ENCODE measurements at regions not wholly inside any gene's neighbourhood (a gene's known extent, or its start where the extent isn't known, plus 50 kb on each side); places are given as distances from the start of the nearest gene placed in this dataset.

DNA sequence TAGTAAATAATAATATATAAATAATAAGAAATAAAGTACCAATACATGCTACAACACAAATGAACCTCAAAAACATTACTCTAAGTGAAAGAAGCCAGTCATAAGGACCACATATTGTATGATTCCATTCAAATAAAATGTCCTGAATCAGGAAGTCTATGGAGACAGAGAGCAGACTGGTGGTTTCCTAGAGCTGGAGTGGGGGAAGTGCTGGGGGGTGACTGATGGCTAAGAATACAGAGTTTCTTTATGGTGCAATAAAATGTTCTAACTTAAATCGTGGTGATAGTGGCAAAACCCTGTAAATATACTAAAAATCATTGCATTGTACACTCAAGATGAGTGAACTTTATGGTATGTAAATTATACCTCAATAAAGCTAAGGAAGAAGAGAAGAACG lies 376.5 kb downstream of the BUD13 start:
- Histone ChIP-seq H3K4me3 (no peak overlapping the region), H3K27ac (no peak overlapping the region), H3K9me3 (no peaks in the 10 kb centered on the region), H3K27me3 (no peaks in the 10 kb centered on the region), H3K36me3 (no peaks in the 10 kb centered on the region), H3K4me1 (no peaks in the 10 kb centered on the region)
- TF ChIP-seq, protein P1, sequence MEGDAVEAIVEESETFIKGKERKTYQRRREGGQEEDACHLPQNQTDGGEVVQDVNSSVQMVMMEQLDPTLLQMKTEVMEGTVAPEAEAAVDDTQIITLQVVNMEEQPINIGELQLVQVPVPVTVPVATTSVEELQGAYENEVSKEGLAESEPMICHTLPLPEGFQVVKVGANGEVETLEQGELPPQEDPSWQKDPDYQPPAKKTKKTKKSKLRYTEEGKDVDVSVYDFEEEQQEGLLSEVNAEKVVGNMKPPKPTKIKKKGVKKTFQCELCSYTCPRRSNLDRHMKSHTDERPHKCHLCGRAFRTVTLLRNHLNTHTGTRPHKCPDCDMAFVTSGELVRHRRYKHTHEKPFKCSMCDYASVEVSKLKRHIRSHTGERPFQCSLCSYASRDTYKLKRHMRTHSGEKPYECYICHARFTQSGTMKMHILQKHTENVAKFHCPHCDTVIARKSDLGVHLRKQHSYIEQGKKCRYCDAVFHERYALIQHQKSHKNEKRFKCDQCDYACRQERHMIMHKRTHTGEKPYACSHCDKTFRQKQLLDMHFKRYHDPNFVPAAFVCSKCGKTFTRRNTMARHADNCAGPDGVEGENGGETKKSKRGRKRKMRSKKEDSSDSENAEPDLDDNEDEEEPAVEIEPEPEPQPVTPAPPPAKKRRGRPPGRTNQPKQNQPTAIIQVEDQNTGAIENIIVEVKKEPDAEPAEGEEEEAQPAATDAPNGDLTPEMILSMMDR (IDR thresholded peaks at IDR 0.05) = no peak
- TF ChIP-seq POLR2AphosphoS5 (IDR thresholded peaks at IDR 0.05; ENCODE audit: insufficient read depth in 1 of 2, low read depth in 1 of 2) = no peak
- TF ChIP-seq POLR2A (IDR thresholded peaks at IDR 0.05) = no peak
- no peak for DNase-seq (ENCODE audit: extremely low spot score in 2 of 2)
- intact Hi-C loops (cut with DNase I) = no loop called here

DNA sequence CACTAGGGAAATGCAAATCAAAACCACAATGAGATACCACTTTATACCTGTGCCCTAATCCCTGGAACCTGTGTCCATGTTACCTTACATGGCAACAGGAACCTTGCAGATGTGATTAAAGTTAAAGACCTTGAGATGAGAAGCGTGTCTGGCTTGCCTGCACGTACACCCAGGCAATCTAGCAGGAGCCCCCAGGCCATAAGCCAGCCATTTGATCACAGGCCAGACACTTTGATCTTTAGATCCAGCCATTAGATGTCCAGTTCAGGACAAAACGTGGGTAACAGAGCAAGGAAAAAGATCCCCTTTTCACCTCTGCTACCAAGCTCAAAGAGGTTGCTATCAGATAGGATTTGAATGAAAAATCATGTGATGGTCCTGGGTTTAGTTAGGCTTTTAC lies 378.8 kb downstream of the BUD13 start:
- no peaks in the 10 kb centered on the region for H3K36me3 ChIP-seq
- TF ChIP-seq POLR2A (IDR thresholded peaks at IDR 0.05) (no peak), POLR2AphosphoS5 (IDR thresholded peaks at IDR 0.05; ENCODE audit: insufficient read depth in 1 of 2, low read depth in 1 of 2) (no peak)
- TF ChIP-seq, protein P1 (IDR thresholded peaks at IDR 0.05) = no peak

DNA sequence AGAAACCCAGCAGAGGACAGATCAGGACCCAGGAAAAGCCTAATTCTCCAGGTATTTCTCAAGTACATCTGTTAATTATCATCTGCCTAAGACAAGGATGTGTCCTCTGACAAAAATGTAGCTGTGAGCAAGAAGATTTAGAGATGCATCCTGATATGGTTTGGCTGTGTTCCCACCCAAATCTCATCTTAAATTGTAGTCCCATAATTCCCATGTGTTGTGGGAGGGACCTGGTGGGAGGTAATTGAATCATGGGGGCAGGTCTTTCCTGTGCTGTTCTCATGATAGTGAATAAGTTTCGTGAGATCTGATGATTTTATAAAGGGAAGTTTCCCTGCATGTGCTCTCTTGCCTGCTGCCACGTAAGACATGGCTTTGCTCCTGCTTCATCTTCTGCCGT lies 381.8 kb downstream of the BUD13 start:
- H3K36me3 ChIP-seq = no peaks in the 10 kb centered on the region
- intact Hi-C loops (cut with DNase I) = no loop called here

More for the DNA sequence above, 378.8 kb downstream of the BUD13 start:
- DNase-seq (ENCODE audit: extremely low spot score in 2 of 2) = no peak
- Histone ChIP-seq H3K4me3 (no peak overlapping the region), H3K27me3 (no peaks in the 10 kb centered on the region), H3K27ac (no peak overlapping the region), H3K4me1 (no peaks in the 10 kb centered on the region), H3K9me3 (no peaks in the 10 kb centered on the region)
- intact Hi-C loops (cut with DNase I) = no loop called here

DNA sequence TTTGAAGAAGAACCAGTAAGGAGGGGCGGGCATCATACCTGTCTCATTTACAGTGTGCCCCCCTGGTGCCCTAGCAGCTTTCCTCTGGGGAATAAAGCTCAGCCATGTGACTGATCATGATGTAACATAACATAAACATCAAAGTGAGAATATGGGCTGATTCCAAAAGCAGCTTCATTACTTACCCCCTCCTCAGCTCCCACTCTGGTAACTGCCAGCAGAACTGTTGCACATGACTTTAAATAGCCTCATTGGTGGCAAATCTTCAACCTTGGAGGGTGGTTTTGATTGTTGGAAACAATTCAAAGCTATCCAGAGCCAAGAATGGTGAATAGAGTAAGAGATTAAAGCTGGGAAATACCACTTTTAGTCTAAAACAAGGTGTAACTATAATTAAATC lies 384.6 kb downstream of the BUD13 start:
- no peak for DNase-seq (ENCODE audit: extremely low spot score in 2 of 2)
- H3K9me3 ChIP-seq = no peaks in the 10 kb centered on the region
- no peaks in the 10 kb centered on the region for H3K4me1 ChIP-seq
- no peak overlapping the region for H3K27ac ChIP-seq
- no peaks in the 10 kb centered on the region for H3K27me3 ChIP-seq
- intact Hi-C loops (cut with DNase I) = no loop called here
- no peak for TF ChIP-seq POLR2A (IDR thresholded peaks at IDR 0.05)
- no peak for TF ChIP-seq POLR2AphosphoS5 (IDR thresholded peaks at IDR 0.05; ENCODE audit: insufficient read depth in 1 of 2, low read depth in 1 of 2)
- TF ChIP-seq, protein P1 (IDR thresholded peaks at IDR 0.05) = no peak
- no peak overlapping the region for H3K4me3 ChIP-seq
- no peaks in the 10 kb centered on the region for H3K36me3 ChIP-seq

More for the DNA sequence above, 381.8 kb downstream of the BUD13 start:
- H3K4me3 ChIP-seq = no peak overlapping the region
- DNase-seq (ENCODE audit: extremely low spot score in 2 of 2) = no peak
- no peaks in the 10 kb centered on the region for H3K27me3 ChIP-seq
- TF ChIP-seq POLR2A (IDR thresholded peaks at IDR 0.05) (no peak), POLR2AphosphoS5 (IDR thresholded peaks at IDR 0.05; ENCODE audit: insufficient read depth in 1 of 2, low read depth in 1 of 2) (no peak)
- TF ChIP-seq, protein P1 (IDR thresholded peaks at IDR 0.05) = no peak
- no peaks in the 10 kb centered on the region for H3K4me1 ChIP-seq
- no peaks in the 10 kb centered on the region for H3K9me3 ChIP-seq
- no peak overlapping the region for H3K27ac ChIP-seq

GRCh38 chr11:116387641-116388040 lies 385.1 kb downstream of the BUD13 start:
- intact Hi-C loops (cut with DNase I) = no loop called here
- TF ChIP-seq POLR2AphosphoS5 (IDR thresholded peaks at IDR 0.05; ENCODE audit: insufficient read depth in 1 of 2, low read depth in 1 of 2) = no peak
- TF ChIP-seq, protein P1 (IDR thresholded peaks at IDR 0.05) = no peak
- TF ChIP-seq POLR2A (IDR thresholded peaks at IDR 0.05) = no peak

More at GRCh38 chr11:116387641-116388040, 385.1 kb downstream of the BUD13 start:
- Histone ChIP-seq H3K36me3 (no peaks in the 10 kb centered on the region), H3K4me1 (no peaks in the 10 kb centered on the region), H3K27me3 (no peaks in the 10 kb centered on the region), H3K4me3 (no peak overlapping the region), H3K9me3 (no peaks in the 10 kb centered on the region), H3K27ac (no peak overlapping the region)
- DNase-seq (ENCODE audit: extremely low spot score in 2 of 2) = no peak
